Fibroblast of lung (primary cell): ENCODE measurements at regions not wholly inside any gene's neighbourhood (a gene's known extent, or its start where the extent isn't known, plus 50 kb on each side); places are given as distances from the start of the nearest gene placed in this dataset.

ENCODE experiments used
- EZH2 ChIP-seq: IDR thresholded peaks from 2 replicates; pipeline ENCODE4 v1.5.1; 2012; ENCODE audit warnings: low read length, control low read depth, mild to moderate bottlenecking; ENCODE audit errors: missing control alignments
- TF ChIP-seq, protein P1 (sequence below), 2 donors: IDR thresholded peaks in 1 of 2; conservative IDR thresholded peaks in 1 of 2; 1 replicate in 1 of 2; 2 replicates in 1 of 2; pipeline ENCODE4 v1.5.1; 2011 to 2012; ENCODE audit warnings: low read length in 2 of 2, control low read depth in 1 of 2, inconsistent platforms in 1 of 2, low read depth in 1 of 2, mild to moderate bottlenecking in 1 of 2

DNA sequence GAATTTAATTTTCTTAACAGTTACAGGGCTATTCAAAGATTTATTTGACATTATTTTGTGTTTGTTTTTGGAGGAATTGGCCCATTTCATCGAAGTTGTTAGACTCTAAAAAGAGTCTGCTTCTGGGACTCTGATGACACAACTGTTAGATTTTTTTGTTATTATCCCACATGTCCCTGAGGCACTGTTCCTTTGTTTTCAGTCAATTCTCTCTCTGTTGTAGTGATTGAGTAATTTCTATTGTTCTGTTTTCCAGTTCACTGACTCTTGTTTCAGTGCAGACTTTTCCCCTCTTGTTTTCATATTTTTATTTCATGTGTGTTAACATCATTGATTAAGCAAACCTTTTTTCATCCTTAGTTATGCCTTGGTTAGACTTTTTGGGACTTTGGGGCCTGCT, 325.0 kb downstream of the ZNF326 start:
- TF ChIP-seq, protein P1, sequence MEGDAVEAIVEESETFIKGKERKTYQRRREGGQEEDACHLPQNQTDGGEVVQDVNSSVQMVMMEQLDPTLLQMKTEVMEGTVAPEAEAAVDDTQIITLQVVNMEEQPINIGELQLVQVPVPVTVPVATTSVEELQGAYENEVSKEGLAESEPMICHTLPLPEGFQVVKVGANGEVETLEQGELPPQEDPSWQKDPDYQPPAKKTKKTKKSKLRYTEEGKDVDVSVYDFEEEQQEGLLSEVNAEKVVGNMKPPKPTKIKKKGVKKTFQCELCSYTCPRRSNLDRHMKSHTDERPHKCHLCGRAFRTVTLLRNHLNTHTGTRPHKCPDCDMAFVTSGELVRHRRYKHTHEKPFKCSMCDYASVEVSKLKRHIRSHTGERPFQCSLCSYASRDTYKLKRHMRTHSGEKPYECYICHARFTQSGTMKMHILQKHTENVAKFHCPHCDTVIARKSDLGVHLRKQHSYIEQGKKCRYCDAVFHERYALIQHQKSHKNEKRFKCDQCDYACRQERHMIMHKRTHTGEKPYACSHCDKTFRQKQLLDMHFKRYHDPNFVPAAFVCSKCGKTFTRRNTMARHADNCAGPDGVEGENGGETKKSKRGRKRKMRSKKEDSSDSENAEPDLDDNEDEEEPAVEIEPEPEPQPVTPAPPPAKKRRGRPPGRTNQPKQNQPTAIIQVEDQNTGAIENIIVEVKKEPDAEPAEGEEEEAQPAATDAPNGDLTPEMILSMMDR (conservative IDR thresholded peaks at IDR 0.05 in 1 of 2, IDR thresholded peaks at IDR 0.05 in 1 of 2; ENCODE audit: low read depth in 1 of 2, low read length in 2 of 2): no peak
- no peak for TF ChIP-seq EZH2
